ENCODE measurements at regions not wholly inside any gene's neighbourhood (a gene's known extent, or its start where the extent isn't known, plus 50 kb on each side); places are given as distances from the start of the nearest gene placed in this dataset.
"Not testable (repeated sequence)": the region's sequence is repeated elsewhere in the genome, so short reads cannot be mapped to it uniquely, and the experiment has no call there.

DNA sequence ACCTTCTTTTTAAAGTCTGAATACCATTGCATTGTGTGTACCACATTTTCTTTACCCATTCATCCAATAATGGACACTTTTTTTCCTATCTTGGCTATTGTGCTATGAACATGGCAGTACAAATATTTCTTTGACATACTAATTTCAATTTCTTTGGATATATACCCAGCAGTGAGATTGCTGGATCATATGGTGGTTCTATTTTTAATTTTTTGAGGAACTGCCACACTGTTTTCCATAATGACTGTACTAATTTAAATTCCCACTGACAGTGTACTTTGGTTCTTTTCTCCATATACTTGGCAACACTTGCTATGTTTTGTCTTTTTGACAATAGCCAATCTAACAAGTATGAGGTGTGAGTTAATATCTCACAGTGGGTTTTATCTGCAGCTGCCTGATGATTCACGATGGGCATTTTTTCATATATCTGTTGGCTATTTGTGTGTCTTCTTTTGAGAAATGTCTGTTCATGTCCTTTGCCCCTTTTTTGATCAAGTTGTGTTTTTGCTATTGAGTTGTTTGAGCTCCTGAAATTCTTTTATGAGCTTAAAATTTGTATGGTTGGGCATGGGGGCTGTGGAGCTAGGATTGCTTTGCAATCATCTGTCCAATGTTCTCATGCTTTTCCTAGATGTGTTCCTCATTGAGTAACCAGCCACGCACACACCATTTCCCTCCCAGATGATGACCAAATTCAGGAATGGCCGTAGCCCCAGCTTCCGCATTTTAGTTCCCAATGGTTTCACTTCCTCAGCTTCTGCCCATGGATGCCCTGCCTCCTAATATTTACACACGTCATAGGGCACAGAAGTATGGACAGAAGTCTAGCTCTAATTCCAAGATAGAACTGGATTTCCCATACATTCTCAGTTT is 380.0 kb upstream of the SGCG start:
- Mint-ChIP-seq H3K9me3 (no peaks in the 10 kb centered on the region), H3K27ac (no peak overlapping the region), H3K4me1 (no peaks in the 10 kb centered on the region), H3K4me3 (no peak overlapping the region), H3K27me3 (peaks cover 19% of the 10 kb centered on the region), H3K36me3 (ENCODE audit: low read depth) (no peaks in the 10 kb centered on the region)
- DNase-seq (no peak), ATAC-seq (no peak)

- Mint-ChIP-seq H3K27ac (no peak overlapping the region), H3K9me3 (no peaks in the 10 kb centered on the region), H3K4me1 (no peaks in the 10 kb centered on the region), H3K4me3 (no peak overlapping the region), H3K27me3 (peaks cover 19% of the 10 kb centered on the region), H3K36me3 (ENCODE audit: low read depth) (no peaks in the 10 kb centered on the region)
- DNase-seq (no peak), ATAC-seq (no peak)
Observed at GRCh38 chr13:22801402-22802003, 379.3 kb upstream of the SGCG start.

DNA sequence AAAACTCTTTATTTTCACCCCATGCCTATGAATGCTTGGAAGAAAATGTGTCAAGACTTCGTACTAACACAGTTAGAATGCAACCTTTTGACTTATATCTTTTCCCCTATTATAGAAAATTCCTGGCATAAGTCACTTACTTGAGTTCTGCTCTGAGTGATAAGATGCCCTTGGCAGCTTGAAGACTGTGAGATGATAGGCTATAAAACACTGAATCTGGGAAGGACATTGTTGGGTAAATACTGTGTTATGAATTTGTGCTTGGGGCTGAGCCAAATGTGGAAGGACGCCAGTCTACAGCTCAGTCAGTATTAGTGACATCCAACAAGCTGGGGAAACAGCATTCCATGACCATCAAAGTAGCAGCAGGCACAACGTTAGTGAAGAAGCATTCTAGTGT is 368.0 kb upstream of the SGCG start:
- Mint-ChIP-seq H3K4me3 (no peak overlapping the region), H3K4me1 (no peaks in the 10 kb centered on the region), H3K27me3 (peaks cover 3% of the 10 kb centered on the region), H3K9me3 (no peaks in the 10 kb centered on the region), H3K27ac (no peak overlapping the region), H3K36me3 (ENCODE audit: low read depth) (no peaks in the 10 kb centered on the region)
- ATAC-seq, result no peak
- no peak for DNase-seq

GRCh38 chr13:22813531-22814377 is 367.0 kb upstream of the SGCG start:
- not testable (repeated sequence) for H3K4me3 Mint-ChIP-seq; ATAC-seq; DNase-seq; H3K4me1 Mint-ChIP-seq; H3K27me3 Mint-ChIP-seq; H3K9me3 Mint-ChIP-seq; H3K36me3 Mint-ChIP-seq (ENCODE audit: low read depth); H3K27ac Mint-ChIP-seq

DNA sequence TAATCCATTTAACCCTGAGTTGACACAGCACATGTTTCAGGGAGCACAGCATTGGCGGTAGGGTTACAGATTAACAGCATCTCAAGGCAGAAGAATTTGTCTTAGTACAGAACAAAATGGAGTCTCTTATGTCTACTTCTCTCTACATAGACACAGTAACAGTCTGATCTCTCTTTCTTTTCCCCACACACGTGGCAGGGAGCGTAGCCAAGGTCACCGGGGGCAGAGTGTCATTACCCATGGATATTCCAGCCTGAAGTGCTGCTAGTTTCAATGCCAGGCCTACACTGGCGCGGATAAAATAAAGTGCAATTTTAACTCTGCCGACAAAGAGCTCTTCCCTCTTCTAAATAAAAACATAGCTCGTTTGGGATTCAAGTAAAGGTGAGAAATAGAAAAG is 366.3 kb upstream of the SGCG start:
- not testable (repeated sequence) for H3K27ac Mint-ChIP-seq; H3K4me1 Mint-ChIP-seq; DNase-seq; H3K4me3 Mint-ChIP-seq; ATAC-seq; H3K36me3 Mint-ChIP-seq (ENCODE audit: low read depth); H3K27me3 Mint-ChIP-seq; H3K9me3 Mint-ChIP-seq

GRCh38 chr13:22821589-22821988 is 359.2 kb upstream of the SGCG start:
- peaks cover 12% of the 10 kb centered on the region for H3K9me3 Mint-ChIP-seq
- DNase-seq, result no peak
- H3K27ac Mint-ChIP-seq, result no peak overlapping the region
- no peak overlapping the region for H3K4me3 Mint-ChIP-seq
- ATAC-seq, result no peak
- no peaks in the 10 kb centered on the region for H3K36me3 Mint-ChIP-seq (ENCODE audit: low read depth)
- no peaks in the 10 kb centered on the region for H3K4me1 Mint-ChIP-seq
- peaks cover 2% of the 10 kb centered on the region for H3K27me3 Mint-ChIP-seq

DNA sequence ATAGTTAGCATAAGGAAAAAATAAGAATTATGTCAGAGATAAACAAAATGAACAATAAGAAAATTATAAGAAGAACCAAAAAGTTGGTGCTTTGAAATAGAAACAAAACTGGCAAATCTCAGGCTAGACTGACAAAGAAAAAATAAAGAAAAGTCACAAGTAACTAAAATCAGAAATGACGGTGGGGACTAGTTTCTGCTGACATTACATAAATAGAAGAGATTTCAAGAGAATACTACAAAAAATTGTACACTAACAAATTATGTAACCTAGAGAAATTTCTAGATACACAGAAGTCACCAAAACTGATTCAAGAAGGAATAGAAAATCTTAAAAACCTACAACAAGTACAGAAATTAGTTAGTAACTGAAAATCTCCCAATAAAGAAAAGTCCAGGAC is 355.6 kb upstream of the SGCG start:
- Mint-ChIP-seq H3K4me1 (no peaks in the 10 kb centered on the region), H3K27ac (no peak overlapping the region), H3K36me3 (ENCODE audit: low read depth) (no peaks in the 10 kb centered on the region), H3K4me3 (no peak overlapping the region), H3K27me3 (peaks cover 2% of the 10 kb centered on the region), H3K9me3 (peaks cover 4% of the 10 kb centered on the region)
- no peak for ATAC-seq
- no peak for DNase-seq

- H3K36me3 Mint-ChIP-seq (ENCODE audit: low read depth), result no peaks in the 10 kb centered on the region
- no peak overlapping the region for H3K4me3 Mint-ChIP-seq
- no peaks in the 10 kb centered on the region for H3K9me3 Mint-ChIP-seq
- peaks cover 2% of the 10 kb centered on the region for H3K27me3 Mint-ChIP-seq
- no peak overlapping the region for H3K27ac Mint-ChIP-seq
- no peaks in the 10 kb centered on the region for H3K4me1 Mint-ChIP-seq
- DNase-seq (no peak), ATAC-seq (no peak)
Observed at GRCh38 chr13:22828081-22828480, 352.7 kb upstream of the SGCG start.

- ATAC-seq (no peak), DNase-seq (no peak)
- H3K4me3 Mint-ChIP-seq, result no peak overlapping the region
- H3K4me1 Mint-ChIP-seq, result no peaks in the 10 kb centered on the region
- H3K36me3 Mint-ChIP-seq (ENCODE audit: low read depth), result no peaks in the 10 kb centered on the region
- no peak overlapping the region for H3K27ac Mint-ChIP-seq
- peaks cover 21% of the 10 kb centered on the region for H3K27me3 Mint-ChIP-seq
- H3K9me3 Mint-ChIP-seq, result no peaks in the 10 kb centered on the region
Observed at GRCh38 chr13:22836475-22836874, 344.3 kb upstream of the SGCG start.

- DNase-seq (no peak), ATAC-seq (no peak)
- no peak overlapping the region for H3K27ac Mint-ChIP-seq
- no peaks in the 10 kb centered on the region for H3K36me3 Mint-ChIP-seq (ENCODE audit: low read depth)
- no peaks in the 10 kb centered on the region for H3K9me3 Mint-ChIP-seq
- H3K27me3 Mint-ChIP-seq, result peaks cover 21% of the 10 kb centered on the region
- no peaks in the 10 kb centered on the region for H3K4me1 Mint-ChIP-seq
- no peak overlapping the region for H3K4me3 Mint-ChIP-seq
Observed at GRCh38 chr13:22837980-22838647, 342.7 kb upstream of the SGCG start.

DNA sequence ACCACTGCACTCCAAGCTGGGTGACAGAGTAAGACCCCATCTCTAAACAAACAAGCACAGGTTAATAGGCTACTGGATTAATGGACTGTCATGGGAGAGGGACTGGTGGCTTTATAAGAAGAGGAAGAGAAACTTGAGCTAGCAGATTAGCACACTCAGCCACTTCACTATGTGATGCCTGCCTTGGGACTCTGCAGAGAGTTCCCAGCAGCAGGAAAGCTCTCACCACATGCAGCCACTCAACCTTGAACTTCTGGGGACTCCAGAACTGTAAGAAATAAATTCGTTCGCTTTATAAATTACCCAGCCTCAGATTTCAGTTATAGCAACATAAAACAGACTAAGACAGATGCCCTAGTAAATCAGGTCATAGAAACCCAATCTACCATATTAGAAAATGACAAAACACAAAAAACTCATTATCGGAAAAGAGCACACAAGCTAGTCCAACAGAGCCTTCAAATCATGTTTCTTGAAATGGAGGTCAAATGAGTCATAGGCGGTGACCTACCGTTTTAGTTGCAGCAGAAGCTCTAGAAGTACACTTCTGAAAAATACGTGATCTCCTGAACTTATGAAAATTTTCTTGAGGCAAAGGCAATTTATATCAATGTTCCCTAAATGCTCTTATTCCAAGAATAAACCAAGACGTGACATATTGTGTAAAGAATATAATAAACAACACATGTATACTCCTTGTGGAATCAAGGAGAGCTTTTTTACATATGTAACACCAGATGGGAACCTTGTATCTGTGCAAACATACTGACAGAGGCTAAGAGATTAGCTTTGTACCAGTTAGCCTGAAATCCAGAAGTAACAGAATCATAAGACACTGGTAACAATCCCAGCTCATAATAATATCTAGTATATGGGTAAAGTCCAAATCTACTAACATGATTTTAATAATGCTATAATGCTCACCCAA is 340.9 kb upstream of the SGCG start:
- H3K9me3 Mint-ChIP-seq, result peaks cover 4% of the 10 kb centered on the region
- ATAC-seq, result no peak
- no peak overlapping the region for H3K4me3 Mint-ChIP-seq
- DNase-seq, result no peak
- H3K27ac Mint-ChIP-seq, result no peak overlapping the region
- no peaks in the 10 kb centered on the region for H3K36me3 Mint-ChIP-seq (ENCODE audit: low read depth)
- H3K27me3 Mint-ChIP-seq, result peaks cover 23% of the 10 kb centered on the region
- H3K4me1 Mint-ChIP-seq, result no peaks in the 10 kb centered on the region

DNA sequence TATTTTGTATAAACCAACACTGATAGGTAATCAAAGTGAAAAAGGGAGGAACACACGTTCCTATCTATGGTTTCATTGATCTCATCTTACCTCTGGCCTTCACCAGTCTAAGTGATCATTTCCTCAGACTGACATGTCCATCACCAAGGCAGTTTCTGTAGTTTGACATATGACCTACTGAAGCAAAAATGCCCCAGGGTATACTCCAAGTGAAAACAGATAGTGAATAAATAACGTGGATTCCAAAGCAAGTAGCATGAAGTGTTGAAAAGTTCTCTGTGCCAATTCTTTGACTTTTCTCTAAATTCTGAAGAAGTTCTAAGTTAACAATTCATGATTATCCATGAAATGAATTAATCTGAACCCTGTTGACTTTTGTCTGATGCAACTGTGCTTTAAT is 334.2 kb upstream of the SGCG start:
- Mint-ChIP-seq H3K9me3 (peaks cover 4% of the 10 kb centered on the region), H3K4me1 (no peaks in the 10 kb centered on the region)
- ATAC-seq, result no peak

GRCh38 chr13:22848539-22849052 is 332.2 kb upstream of the SGCG start:
- H3K27me3 Mint-ChIP-seq, result peaks cover 4% of the 10 kb centered on the region
- no peak overlapping the region for H3K27ac Mint-ChIP-seq
- no peak overlapping the region for H3K4me3 Mint-ChIP-seq
- H3K9me3 Mint-ChIP-seq, result peaks cover 2% of the 10 kb centered on the region
- H3K36me3 Mint-ChIP-seq (ENCODE audit: low read depth), result no peaks in the 10 kb centered on the region
- no peaks in the 10 kb centered on the region for H3K4me1 Mint-ChIP-seq
- no peak for ATAC-seq
- DNase-seq, result no peak

More for the DNA sequence above, 334.2 kb upstream of the SGCG start:
- no peak overlapping the region for H3K4me3 Mint-ChIP-seq
- no peak overlapping the region for H3K27ac Mint-ChIP-seq
- no peaks in the 10 kb centered on the region for H3K36me3 Mint-ChIP-seq (ENCODE audit: low read depth)
- H3K27me3 Mint-ChIP-seq, result peaks cover 2% of the 10 kb centered on the region
- no peak for DNase-seq

Data from activated naive CD8-positive, alpha-beta T cell treated with anti-CD3 and anti-CD28 coated beads, Interleukin-2, amount 50 U/mL, for 24 hours (primary cell).